ENCODE measurements at regions not wholly inside any gene's neighbourhood (a gene's known extent, or its start where the extent isn't known, plus 50 kb on each side); places are given as distances from the start of the nearest gene placed in this dataset.
A peak's percentile ranks its signal among the peaks of the same experiment; 100 is the strongest.
"Not testable (repeated sequence)": the region's sequence is repeated elsewhere in the genome, so short reads cannot be mapped to it uniquely, and the experiment has no call there.

DNA sequence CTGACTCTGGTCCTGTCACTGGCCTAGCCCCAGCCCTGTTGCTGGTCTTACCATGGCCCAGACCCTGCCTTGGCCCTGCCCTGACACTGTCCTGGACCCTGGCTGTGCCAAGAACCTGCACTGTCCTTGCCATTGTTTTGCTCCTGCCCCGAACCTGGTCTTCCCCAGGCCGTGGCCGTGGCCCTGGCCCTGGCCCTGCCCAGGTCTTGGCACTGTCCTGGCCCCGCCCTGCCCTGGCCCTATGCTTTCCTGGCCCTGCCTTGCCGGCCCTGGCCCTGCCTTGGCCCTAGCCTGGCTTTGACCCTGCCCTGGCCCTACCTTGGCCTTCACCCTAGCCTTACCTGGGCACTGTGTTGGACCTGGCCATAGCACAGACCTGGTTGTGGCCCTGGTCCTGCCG, 332.5 kb upstream of the PLGLB1 start:
- not testable (repeated sequence) for H3K27me3 ChIP-seq, DNase-seq, H3K36me3 ChIP-seq

GRCh38 chr2:87360250-87360649, 338.6 kb upstream of the PLGLB1 start:
- not testable (repeated sequence) for H3K4me3 ChIP-seq, DNase-seq, H3K27me3 ChIP-seq

More for the DNA sequence above, 332.5 kb upstream of the PLGLB1 start:
- H3K4me3 ChIP-seq, H3K9me3 ChIP-seq: not testable (repeated sequence)

GRCh38 chr2:87360927-87361326, 339.3 kb upstream of the PLGLB1 start:
- DNase-seq, H3K27me3 ChIP-seq, H3K9me3 ChIP-seq, H3K4me3 ChIP-seq, H3K36me3 ChIP-seq: not testable (repeated sequence)

More at GRCh38 chr2:87360250-87360649, 338.6 kb upstream of the PLGLB1 start:
- H3K9me3 ChIP-seq, H3K36me3 ChIP-seq: not testable (repeated sequence)

GRCh38 chr2:87361805-87362204, 340.2 kb upstream of the PLGLB1 start:
- DNase-seq = not testable (repeated sequence)

GRCh38 chr2:87364379-87364778, 342.7 kb upstream of the PLGLB1 start:
- H3K36me3 ChIP-seq, DNase-seq, H3K4me3 ChIP-seq, H3K27me3 ChIP-seq, H3K9me3 ChIP-seq: not testable (repeated sequence)

More at GRCh38 chr2:87361805-87362204, 340.2 kb upstream of the PLGLB1 start:
- H3K36me3 ChIP-seq, H3K27me3 ChIP-seq, H3K4me3 ChIP-seq, H3K9me3 ChIP-seq: not testable (repeated sequence)

DNA sequence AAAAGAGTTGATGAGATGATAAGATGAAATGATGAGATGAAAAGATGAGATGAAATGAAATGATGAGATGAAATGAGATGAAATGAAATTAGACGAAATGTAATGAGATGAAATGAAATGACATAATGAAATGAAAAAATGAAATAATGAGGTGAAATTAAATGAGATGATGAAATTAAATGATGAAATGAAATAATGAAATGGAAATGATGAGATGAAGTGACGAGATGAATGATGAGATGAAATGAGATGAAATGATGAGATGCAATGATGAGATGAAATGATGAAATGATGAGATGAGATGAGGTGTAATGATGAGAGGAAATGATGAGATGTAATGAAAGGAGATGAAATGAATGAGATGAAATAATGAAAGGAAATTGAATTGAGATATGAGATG, 343.4 kb upstream of the PLGLB1 start:
- H3K36me3 ChIP-seq, H3K9me3 ChIP-seq, H3K4me3 ChIP-seq, DNase-seq, H3K27me3 ChIP-seq: not testable (repeated sequence)

GRCh38 chr2:87386063-87386560, 361.8 kb upstream of the PLGLB2 start:
- not testable (repeated sequence) for H3K27me3 ChIP-seq

DNA sequence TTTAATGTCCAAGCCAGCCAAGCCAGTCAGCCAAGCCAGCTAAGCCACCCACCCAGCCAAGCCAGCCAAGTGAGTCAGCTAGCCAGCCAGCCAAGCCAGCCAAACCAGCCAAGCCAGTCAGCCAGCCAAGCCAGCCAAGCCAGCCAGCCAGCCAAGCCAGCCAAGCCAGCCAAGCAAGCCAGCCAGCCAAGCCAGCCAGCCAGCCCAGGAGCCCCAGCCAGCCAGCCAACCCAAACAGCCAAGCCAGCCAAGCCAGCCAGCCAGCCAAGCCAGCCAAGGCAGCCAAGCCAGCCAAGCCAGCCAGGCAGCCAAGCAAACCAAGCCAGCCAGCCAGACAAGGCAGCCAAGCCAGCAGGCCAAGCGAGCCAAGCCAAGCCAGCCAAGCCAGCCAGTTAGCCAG, 352.1 kb upstream of the PLGLB2 start:
- DNase-seq = peak; percentile 22
- H3K36me3 ChIP-seq = not testable (repeated sequence)

More at GRCh38 chr2:87386063-87386560, 361.8 kb upstream of the PLGLB2 start:
- H3K36me3 ChIP-seq, DNase-seq, H3K4me3 ChIP-seq, H3K9me3 ChIP-seq: not testable (repeated sequence)

GRCh38 chr2:87396551-87397265, 351.2 kb upstream of the PLGLB2 start:
- not testable (repeated sequence) for H3K36me3 ChIP-seq, H3K4me3 ChIP-seq, H3K27me3 ChIP-seq, DNase-seq, H3K9me3 ChIP-seq

More for the DNA sequence above, 352.1 kb upstream of the PLGLB2 start:
- not testable (repeated sequence) for H3K27me3 ChIP-seq, H3K4me3 ChIP-seq, H3K9me3 ChIP-seq

- H3K36me3 ChIP-seq, H3K9me3 ChIP-seq, DNase-seq, H3K27me3 ChIP-seq, H3K4me3 ChIP-seq: not testable (repeated sequence)
Measured at GRCh38 chr2:87397276-87398065, 350.4 kb upstream of the PLGLB2 start.

DNA sequence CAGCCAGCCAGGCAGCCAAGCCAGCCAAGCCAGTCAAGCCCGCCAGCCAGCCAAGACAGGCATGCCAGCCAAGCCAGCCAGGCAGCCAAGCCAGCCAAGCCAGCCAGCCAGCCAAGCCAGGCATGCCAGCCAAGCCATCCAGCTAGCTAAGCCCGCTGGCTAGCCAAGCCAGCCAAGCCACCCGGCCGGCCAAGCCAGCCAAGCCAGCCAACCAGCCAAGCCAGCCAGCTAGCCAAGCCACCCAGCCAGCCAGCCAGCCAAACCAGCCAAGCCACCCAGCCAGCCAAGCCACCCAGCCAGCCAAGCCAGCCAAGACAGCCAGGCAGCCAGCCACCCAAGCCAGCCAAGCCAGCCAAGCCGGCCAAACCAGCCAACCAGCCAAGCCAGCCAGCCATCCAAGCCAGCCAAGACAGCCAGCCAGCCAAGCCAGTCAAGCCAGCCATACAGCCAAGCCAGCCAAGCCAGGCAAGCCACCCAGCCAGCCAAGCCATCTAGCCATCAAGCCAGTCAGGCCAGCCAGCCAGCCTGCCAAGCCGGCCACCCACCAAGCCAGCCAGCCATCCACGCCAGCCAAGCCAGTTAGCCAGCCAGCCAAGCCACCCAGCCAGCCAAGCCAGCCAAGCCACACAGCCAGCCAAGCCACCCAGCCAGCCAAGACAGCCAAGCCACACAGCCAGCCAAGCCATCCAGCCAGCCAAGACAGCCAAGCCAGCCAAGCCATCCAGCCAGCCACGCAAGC, 349.2 kb upstream of the PLGLB2 start:
- not testable (repeated sequence) for H3K27me3 ChIP-seq, H3K9me3 ChIP-seq, DNase-seq, H3K4me3 ChIP-seq, H3K36me3 ChIP-seq

- H3K4me3 ChIP-seq = no peak overlapping the region
- no peak for DNase-seq
- H3K9me3 ChIP-seq = no peaks in the 10 kb centered on the region
- H3K27me3 ChIP-seq = no peaks in the 10 kb centered on the region
- no peaks in the 10 kb centered on the region for H3K36me3 ChIP-seq
Measured at GRCh38 chr2:87401726-87402345, 346.1 kb upstream of the PLGLB2 start.

DNA sequence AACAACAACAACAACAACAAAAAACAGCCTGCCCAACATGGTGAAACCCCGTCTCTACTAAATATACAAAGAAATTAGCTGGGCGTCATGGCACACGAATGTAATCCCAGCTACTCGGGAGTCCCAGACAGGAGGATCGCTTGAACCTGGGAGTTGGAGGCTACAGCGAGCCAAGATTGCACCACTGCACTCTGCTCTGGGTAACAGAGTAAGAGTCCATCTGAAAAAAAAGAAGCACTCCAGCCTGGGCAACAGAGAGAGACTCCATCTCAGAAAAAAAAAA, 344.1 kb upstream of the PLGLB2 start:
- no peak for DNase-seq

GRCh38 chr2:87404411-87405255, 343.3 kb upstream of the PLGLB2 start:
- H3K36me3 ChIP-seq, H3K27me3 ChIP-seq, H3K4me3 ChIP-seq, H3K9me3 ChIP-seq, DNase-seq: not testable (repeated sequence)

More for the DNA sequence above, 344.1 kb upstream of the PLGLB2 start:
- no peaks in the 10 kb centered on the region for H3K27me3 ChIP-seq
- H3K9me3 ChIP-seq = no peaks in the 10 kb centered on the region
- no peak overlapping the region for H3K4me3 ChIP-seq
- H3K36me3 ChIP-seq = no peaks in the 10 kb centered on the region

DNA sequence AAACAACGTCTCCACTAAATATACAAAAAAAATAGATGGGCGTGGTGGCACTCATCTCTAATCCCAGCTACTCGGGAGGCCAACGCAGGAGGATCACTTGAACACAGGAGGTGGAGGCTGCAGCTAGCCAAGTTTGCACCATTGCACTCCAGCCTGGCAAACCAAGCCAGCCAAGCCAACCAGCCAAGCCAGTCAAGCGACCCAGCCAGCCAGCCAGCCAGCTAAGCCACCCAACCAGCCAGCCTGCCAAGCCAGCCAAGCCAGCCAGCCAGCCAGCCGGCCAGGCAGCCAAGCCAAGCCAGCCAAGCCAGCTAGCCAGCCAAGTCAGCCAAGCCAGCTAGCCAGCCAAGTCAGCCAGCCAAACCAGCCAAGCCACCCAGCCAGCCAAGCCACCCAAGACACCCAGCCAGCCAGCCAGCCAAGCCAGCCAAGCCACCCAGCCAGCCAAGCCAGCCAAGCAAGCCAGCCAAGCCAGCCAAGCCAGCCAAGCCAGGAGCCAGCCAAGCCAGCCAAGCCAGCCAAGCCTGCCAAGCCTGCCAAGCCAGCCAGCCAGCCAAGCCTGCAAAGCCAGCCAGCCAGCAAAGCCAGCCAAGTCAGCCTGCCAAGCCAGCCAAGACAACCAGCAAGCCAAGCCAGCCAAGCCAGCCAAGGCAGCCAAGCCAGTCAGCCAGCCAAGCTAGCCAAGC, 342.2 kb upstream of the PLGLB2 start:
- not testable (repeated sequence) for H3K9me3 ChIP-seq, H3K36me3 ChIP-seq, DNase-seq, H3K4me3 ChIP-seq, H3K27me3 ChIP-seq

Measured in MG63 (cell line).